ENCODE measurements at regions not wholly inside any gene's neighbourhood (a gene's known extent, or its start where the extent isn't known, plus 50 kb on each side); places are given as distances from the start of the nearest gene placed in this dataset.

GRCh38 chr3:176769547-176770190 lies 427.6 kb downstream of the TBL1XR1 start:
- Mint-ChIP-seq H3K36me3 (ENCODE audit: insufficient read depth, unreplicated experiment) (no peaks in the 10 kb centered on the region), H3K27me3 (ENCODE audit: insufficient read depth, unreplicated experiment) (no peaks in the 10 kb centered on the region), H3K9me3 (ENCODE audit: unreplicated experiment) (peaks cover 5% of the 10 kb centered on the region), H3K4me1 (ENCODE audit: insufficient read depth, unreplicated experiment) (peaks cover 18% of the 10 kb centered on the region), H3K27ac (ENCODE audit: low read depth, unreplicated experiment) (no peak overlapping the region), H3K4me3 (ENCODE audit: unreplicated experiment) (no peak overlapping the region)
- BruUV-seq (replicated peaks), result no TSS peak
- intact Hi-C loops (cut with micrococcal nuclease), result no loop called here
- TF ChIP-seq CTCF (IDR thresholded peaks at IDR 0.05; ENCODE audit: unreplicated experiment), result no peak
- CTCF ChIA-PET, result no interaction called here
- DNase-seq (ENCODE audit: unreplicated experiment), result no peak
- POLR2A ChIA-PET, result interaction anchor here (0.7 kb wide), 1 partner anchor 20 kb away, joined by 3 read pairs; no protein-coding TSS in a partner anchor

DNA sequence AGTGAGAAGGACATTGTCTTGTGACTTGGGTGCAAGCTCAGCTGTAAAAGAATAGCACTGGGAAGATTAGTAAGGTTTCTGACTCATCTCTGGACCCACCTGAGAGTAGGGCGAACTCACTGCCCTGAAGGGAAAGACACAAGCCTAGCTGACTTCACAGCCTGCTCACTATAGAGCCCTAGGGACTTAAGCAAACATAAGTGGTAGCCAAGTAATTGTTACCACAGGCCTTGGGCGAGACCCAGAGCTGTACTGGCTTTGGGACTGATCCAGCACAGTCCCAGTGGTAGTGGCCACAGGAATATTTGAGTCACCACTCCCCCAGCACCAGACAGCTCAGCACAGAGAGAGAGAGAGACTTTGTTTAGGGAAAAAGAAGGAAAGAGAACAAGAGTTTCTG lies 429.9 kb downstream of the TBL1XR1 start:
- POLR2A ChIA-PET, result interaction anchor here (0.8 to 1.6 kb wide), 3 partner anchors 9 to 100 kb away, joined by 3 to 5 read pairs (median 4); no protein-coding TSS in a partner anchor
- Mint-ChIP-seq H3K27ac (ENCODE audit: low read depth, unreplicated experiment) (peak overlapping the region; percentile 93), H3K9me3 (ENCODE audit: unreplicated experiment) (no peaks in the 10 kb centered on the region), H3K27me3 (ENCODE audit: insufficient read depth, unreplicated experiment) (no peaks in the 10 kb centered on the region), H3K4me3 (ENCODE audit: unreplicated experiment) (peak overlapping the region; percentile 12), H3K36me3 (ENCODE audit: insufficient read depth, unreplicated experiment) (no peaks in the 10 kb centered on the region), H3K4me1 (ENCODE audit: insufficient read depth, unreplicated experiment) (peaks cover 18% of the 10 kb centered on the region)
- no peak for TF ChIP-seq CTCF (IDR thresholded peaks at IDR 0.05; ENCODE audit: unreplicated experiment)
- peak; percentile 96 for DNase-seq (ENCODE audit: unreplicated experiment)
- CTCF ChIA-PET, result interaction anchor here (0.6 to 1.3 kb wide), 3 partner anchors 10 to 426 kb away, joined by 3 to 7 read pairs (median 3); no protein-coding TSS in a partner anchor
- intact Hi-C loops (cut with micrococcal nuclease), result no loop called here
- no TSS peak for BruUV-seq (replicated peaks)

GRCh38 chr3:176766862-176767261 lies 430.4 kb downstream of the TBL1XR1 start:
- H3K27me3 Mint-ChIP-seq (ENCODE audit: insufficient read depth, unreplicated experiment), result no peaks in the 10 kb centered on the region
- H3K4me1 Mint-ChIP-seq (ENCODE audit: insufficient read depth, unreplicated experiment), result peaks cover 18% of the 10 kb centered on the region
- peak; percentile 50 for DNase-seq (ENCODE audit: unreplicated experiment)
- ChIA-PET POLR2A (interaction anchor here (0.8 to 1.6 kb wide), 3 partner anchors 8 to 101 kb away, joined by 3 to 5 read pairs (median 4); no protein-coding TSS in a partner anchor), CTCF (interaction anchor here (0.6 to 1.3 kb wide), 4 partner anchors 9 to 427 kb away, joined by 3 to 7 read pairs (median 3); no protein-coding TSS in a partner anchor)
- H3K27ac Mint-ChIP-seq (ENCODE audit: low read depth, unreplicated experiment), result peak overlapping the region; percentile 93
- no peaks in the 10 kb centered on the region for H3K36me3 Mint-ChIP-seq (ENCODE audit: insufficient read depth, unreplicated experiment)
- H3K4me3 Mint-ChIP-seq (ENCODE audit: unreplicated experiment), result no peak overlapping the region
- no peak for TF ChIP-seq CTCF (IDR thresholded peaks at IDR 0.05; ENCODE audit: unreplicated experiment)
- BruUV-seq (replicated peaks), result no TSS peak
- no peaks in the 10 kb centered on the region for H3K9me3 Mint-ChIP-seq (ENCODE audit: unreplicated experiment)
- intact Hi-C loops (cut with micrococcal nuclease), result no loop called here

GRCh38 chr3:176765382-176765900 lies 431.8 kb downstream of the TBL1XR1 start:
- H3K4me3 Mint-ChIP-seq (ENCODE audit: unreplicated experiment), result no peak overlapping the region
- H3K27me3 Mint-ChIP-seq (ENCODE audit: insufficient read depth, unreplicated experiment), result no peaks in the 10 kb centered on the region
- ChIA-PET POLR2A (no interaction called here), CTCF (no interaction called here)
- no peaks in the 10 kb centered on the region for H3K36me3 Mint-ChIP-seq (ENCODE audit: insufficient read depth, unreplicated experiment)
- BruUV-seq (replicated peaks), result no TSS peak
- no peak for TF ChIP-seq CTCF (IDR thresholded peaks at IDR 0.05; ENCODE audit: unreplicated experiment)
- peaks cover 18% of the 10 kb centered on the region for H3K4me1 Mint-ChIP-seq (ENCODE audit: insufficient read depth, unreplicated experiment)
- H3K27ac Mint-ChIP-seq (ENCODE audit: low read depth, unreplicated experiment), result no peak overlapping the region
- no peaks in the 10 kb centered on the region for H3K9me3 Mint-ChIP-seq (ENCODE audit: unreplicated experiment)
- intact Hi-C loops (cut with micrococcal nuclease), result no loop called here
- DNase-seq (ENCODE audit: unreplicated experiment), result no peak

Measured in MCF 10A (cell line).